HEK293 (cell line): ENCODE measurements at regions not wholly inside any gene's neighbourhood (a gene's known extent, or its start where the extent isn't known, plus 50 kb on each side); places are given as distances from the start of the nearest gene placed in this dataset.
"Not testable (repeated sequence)": the region's sequence is repeated elsewhere in the genome, so short reads cannot be mapped to it uniquely, and the experiment has no call there.

Experiments
- SCRT2 ChIP-seq: fragments of 450-650 bp; formaldehyde crosslinking; IDR thresholded peaks from 2 replicates; pipeline ENCODE4 v1.5.1; 2016; ENCODE audit warnings: missing biosample characterization, missing genetic modification characterization
- ZFHX2 ChIP-seq: fragments of 450-650 bp; formaldehyde crosslinking; conservative IDR thresholded peaks from 2 replicates; pipeline ENCODE4 v1.5.1; 2016; ENCODE audit warnings: missing biosample characterization, missing genetic modification characterization
- ZNF121 ChIP-seq: fragments of 450-650 bp; formaldehyde crosslinking; IDR thresholded peaks from 2 replicates; pipeline ENCODE4 v1.5.1; 2016; ENCODE audit warnings: missing biosample characterization, missing genetic modification characterization
- ZNF174 ChIP-seq: fragments of 450-650 bp; formaldehyde crosslinking; IDR thresholded peaks from 2 replicates; pipeline ENCODE4 v1.5.0; 2017; ENCODE audit warnings: missing biosample characterization, mild to moderate bottlenecking, missing genetic modification characterization
- ZNF239 ChIP-seq: fragments of 450-650 bp; formaldehyde crosslinking; IDR thresholded peaks from 2 replicates; pipeline ENCODE4 v1.5.1; 2016; ENCODE audit warnings: missing biosample characterization, missing genetic modification characterization
- ZNF391 ChIP-seq: fragments of 450-650 bp; formaldehyde crosslinking; IDR thresholded peaks from 2 replicates; pipeline ENCODE4 v1.5.1; 2016; ENCODE audit warnings: low read depth, missing biosample characterization, missing genetic modification characterization, borderline replicate concordance
- ZNF544 ChIP-seq: fragments of 450-650 bp; formaldehyde crosslinking; IDR thresholded peaks from 2 replicates; pipeline ENCODE4 v1.5.0; 2017; ENCODE audit warnings: missing biosample characterization, missing genetic modification characterization
- TF ChIP-seq, protein P1 (sequence below): fragments of 450-650 bp; formaldehyde crosslinking; IDR thresholded peaks from 2 replicates; pipeline ENCODE4 v1.5.1; 2016; ENCODE audit warnings: missing biosample characterization, missing genetic modification characterization
- TF ChIP-seq, protein P2 (sequence below): fragments of 450-650 bp; formaldehyde crosslinking; IDR thresholded peaks from 2 replicates; pipeline ENCODE4 v1.5.1; 2017; ENCODE audit warnings: missing biosample characterization, missing genetic modification characterization
- TF ChIP-seq, protein P3 (sequence below): fragments of 450-650 bp; formaldehyde crosslinking; IDR thresholded peaks from 2 replicates; pipeline ENCODE4 v1.5.1; 2016; ENCODE audit warnings: missing biosample characterization, missing genetic modification characterization, low read depth
- TF ChIP-seq, protein P4 (sequence below): fragments of 450-650 bp; formaldehyde crosslinking; IDR thresholded peaks from 2 replicates; pipeline ENCODE4 v1.5.1; 2016; ENCODE audit warnings: missing biosample characterization, missing genetic modification characterization

DNA sequence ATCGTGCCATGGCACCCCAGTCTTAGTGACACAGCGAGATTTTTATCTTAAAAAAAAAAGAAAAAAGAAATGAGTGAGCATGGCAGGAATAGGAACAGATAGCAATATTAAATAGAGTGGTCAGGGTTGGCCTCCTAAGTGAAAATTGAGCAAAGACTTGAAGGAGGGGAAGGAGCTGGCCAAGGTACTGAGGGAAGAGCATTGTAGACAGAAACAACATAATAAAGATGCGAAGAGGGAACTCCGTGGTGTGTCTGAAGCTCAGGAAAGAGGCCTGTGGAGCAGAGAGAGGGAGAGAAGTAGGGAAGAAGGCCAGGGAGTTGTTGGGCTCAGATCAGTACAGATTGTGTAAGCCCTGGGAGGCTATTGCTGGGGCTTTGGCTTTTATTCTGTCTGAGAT lies 1256.1 kb downstream of the FOXD4L5 start:
- TF ChIP-seq, protein P1, sequence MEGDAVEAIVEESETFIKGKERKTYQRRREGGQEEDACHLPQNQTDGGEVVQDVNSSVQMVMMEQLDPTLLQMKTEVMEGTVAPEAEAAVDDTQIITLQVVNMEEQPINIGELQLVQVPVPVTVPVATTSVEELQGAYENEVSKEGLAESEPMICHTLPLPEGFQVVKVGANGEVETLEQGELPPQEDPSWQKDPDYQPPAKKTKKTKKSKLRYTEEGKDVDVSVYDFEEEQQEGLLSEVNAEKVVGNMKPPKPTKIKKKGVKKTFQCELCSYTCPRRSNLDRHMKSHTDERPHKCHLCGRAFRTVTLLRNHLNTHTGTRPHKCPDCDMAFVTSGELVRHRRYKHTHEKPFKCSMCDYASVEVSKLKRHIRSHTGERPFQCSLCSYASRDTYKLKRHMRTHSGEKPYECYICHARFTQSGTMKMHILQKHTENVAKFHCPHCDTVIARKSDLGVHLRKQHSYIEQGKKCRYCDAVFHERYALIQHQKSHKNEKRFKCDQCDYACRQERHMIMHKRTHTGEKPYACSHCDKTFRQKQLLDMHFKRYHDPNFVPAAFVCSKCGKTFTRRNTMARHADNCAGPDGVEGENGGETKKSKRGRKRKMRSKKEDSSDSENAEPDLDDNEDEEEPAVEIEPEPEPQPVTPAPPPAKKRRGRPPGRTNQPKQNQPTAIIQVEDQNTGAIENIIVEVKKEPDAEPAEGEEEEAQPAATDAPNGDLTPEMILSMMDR (tag by site-specific recombination), result not testable (repeated sequence)
- TF ChIP-seq ZNF391; SCRT2 (tag by site-specific recombination); ZNF544; ZFHX2 (tag by site-specific recombination); ZNF121 (tag by site-specific recombination); ZNF239; ZNF174 (tag by site-specific recombination): not testable (repeated sequence)
- TF ChIP-seq, protein P2, sequence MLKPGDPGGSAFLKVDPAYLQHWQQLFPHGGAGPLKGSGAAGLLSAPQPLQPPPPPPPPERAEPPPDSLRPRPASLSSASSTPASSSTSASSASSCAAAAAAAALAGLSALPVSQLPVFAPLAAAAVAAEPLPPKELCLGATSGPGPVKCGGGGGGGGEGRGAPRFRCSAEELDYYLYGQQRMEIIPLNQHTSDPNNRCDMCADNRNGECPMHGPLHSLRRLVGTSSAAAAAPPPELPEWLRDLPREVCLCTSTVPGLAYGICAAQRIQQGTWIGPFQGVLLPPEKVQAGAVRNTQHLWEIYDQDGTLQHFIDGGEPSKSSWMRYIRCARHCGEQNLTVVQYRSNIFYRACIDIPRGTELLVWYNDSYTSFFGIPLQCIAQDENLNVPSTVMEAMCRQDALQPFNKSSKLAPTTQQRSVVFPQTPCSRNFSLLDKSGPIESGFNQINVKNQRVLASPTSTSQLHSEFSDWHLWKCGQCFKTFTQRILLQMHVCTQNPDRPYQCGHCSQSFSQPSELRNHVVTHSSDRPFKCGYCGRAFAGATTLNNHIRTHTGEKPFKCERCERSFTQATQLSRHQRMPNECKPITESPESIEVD (tag by site-specific recombination), result not testable (repeated sequence)
- TF ChIP-seq, protein P3, sequence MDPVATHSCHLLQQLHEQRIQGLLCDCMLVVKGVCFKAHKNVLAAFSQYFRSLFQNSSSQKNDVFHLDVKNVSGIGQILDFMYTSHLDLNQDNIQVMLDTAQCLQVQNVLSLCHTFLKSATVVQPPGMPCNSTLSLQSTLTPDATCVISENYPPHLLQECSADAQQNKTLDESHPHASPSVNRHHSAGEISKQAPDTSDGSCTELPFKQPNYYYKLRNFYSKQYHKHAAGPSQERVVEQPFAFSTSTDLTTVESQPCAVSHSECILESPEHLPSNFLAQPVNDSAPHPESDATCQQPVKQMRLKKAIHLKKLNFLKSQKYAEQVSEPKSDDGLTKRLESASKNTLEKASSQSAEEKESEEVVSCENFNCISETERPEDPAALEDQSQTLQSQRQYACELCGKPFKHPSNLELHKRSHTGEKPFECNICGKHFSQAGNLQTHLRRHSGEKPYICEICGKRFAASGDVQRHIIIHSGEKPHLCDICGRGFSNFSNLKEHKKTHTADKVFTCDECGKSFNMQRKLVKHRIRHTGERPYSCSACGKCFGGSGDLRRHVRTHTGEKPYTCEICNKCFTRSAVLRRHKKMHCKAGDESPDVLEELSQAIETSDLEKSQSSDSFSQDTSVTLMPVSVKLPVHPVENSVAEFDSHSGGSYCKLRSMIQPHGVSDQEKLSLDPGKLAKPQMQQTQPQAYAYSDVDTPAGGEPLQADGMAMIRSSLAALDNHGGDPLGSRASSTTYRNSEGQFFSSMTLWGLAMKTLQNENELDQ (tag by site-specific recombination), result not testable (repeated sequence)
- TF ChIP-seq, protein P4, sequence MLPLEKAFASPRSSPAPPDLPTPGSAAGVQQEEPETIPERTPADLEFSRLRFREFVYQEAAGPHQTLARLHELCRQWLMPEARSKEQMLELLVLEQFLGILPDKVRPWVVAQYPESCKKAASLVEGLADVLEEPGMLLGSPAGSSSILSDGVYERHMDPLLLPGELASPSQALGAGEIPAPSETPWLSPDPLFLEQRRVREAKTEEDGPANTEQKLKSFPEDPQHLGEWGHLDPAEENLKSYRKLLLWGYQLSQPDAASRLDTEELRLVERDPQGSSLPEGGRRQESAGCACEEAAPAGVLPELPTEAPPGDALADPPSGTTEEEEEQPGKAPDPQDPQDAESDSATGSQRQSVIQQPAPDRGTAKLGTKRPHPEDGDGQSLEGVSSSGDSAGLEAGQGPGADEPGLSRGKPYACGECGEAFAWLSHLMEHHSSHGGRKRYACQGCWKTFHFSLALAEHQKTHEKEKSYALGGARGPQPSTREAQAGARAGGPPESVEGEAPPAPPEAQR (tag by site-specific recombination), result not testable (repeated sequence)
